ENCODE measurements at regions not wholly inside any gene's neighbourhood (a gene's known extent, or its start where the extent isn't known, plus 50 kb on each side); places are given as distances from the start of the nearest gene placed in this dataset.
"Not testable (repeated sequence)": the region's sequence is repeated elsewhere in the genome, so short reads cannot be mapped to it uniquely, and the experiment has no call there.

GRCh38 chr15:20308027-20308690 lies 233.4 kb downstream of the GOLGA6L6 start:
- not testable (repeated sequence) for DNase-seq (ENCODE audit: low read depth in 2 of 2)

DNA sequence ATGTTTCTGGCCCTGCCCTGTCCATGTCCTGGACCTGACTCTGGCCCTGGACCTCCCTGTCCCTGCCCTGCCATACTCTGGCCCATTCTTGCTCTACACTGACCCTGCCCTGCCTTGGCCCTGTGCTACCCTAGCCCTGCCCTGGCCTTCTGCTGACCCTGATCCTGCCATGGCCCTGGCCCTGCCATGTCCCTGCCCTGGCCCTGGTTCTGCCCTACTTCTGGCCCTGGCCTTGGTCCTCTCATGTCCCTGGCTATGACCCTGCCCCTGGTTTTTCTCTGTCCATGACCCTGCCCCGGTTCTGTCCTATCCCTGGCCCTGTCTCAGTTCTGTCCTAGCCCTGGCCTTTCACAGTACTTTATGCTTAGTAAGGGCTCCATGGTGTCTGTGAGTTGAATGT lies 234.5 kb downstream of the GOLGA6L6 start:
- not testable (repeated sequence) for DNase-seq (ENCODE audit: low read depth in 2 of 2)

DNA sequence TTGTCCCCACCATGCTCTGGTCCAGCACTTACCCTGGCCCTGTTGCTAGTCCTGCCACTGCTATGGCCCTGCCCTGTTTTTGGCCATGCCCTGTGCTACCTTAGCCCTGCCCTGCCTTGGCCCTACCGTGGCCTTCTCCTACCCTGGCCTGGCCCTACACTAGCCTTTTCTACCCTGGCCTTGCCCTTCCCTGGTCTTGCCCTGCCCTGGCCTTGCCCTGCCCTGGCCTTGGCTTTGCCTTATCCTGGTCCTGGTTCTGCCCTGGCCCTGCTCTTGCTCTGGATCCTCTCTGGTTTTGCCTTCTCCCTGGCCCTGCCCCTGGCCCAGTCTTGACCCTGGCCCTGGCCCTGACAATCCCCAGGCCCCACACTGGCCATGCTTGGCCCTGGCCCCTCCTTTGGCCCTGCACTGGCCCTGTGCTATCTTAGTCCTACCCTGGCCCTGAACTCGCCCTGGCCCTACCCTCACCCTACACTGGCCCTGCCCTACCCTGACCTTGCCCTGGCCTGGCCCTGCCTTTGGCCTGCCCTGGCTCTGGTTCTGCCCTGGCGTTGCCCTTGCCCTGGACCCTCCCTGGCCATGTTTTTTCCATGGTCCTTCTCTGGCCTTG lies 235.0 kb downstream of the GOLGA6L6 start:
- DNase-seq (ENCODE audit: low read depth in 2 of 2), result not testable (repeated sequence)

GRCh38 chr15:20305912-20306311 lies 235.7 kb downstream of the GOLGA6L6 start:
- DNase-seq (ENCODE audit: low read depth in 2 of 2), result not testable (repeated sequence)

- not testable (repeated sequence) for DNase-seq (ENCODE audit: low read depth in 2 of 2)
Measured at GRCh38 chr15:20305015-20305465, 236.6 kb downstream of the GOLGA6L6 start.

- DNase-seq (ENCODE audit: low read depth in 2 of 2), result not testable (repeated sequence)
Measured at GRCh38 chr15:20304282-20305014, 237.2 kb downstream of the GOLGA6L6 start.

DNA sequence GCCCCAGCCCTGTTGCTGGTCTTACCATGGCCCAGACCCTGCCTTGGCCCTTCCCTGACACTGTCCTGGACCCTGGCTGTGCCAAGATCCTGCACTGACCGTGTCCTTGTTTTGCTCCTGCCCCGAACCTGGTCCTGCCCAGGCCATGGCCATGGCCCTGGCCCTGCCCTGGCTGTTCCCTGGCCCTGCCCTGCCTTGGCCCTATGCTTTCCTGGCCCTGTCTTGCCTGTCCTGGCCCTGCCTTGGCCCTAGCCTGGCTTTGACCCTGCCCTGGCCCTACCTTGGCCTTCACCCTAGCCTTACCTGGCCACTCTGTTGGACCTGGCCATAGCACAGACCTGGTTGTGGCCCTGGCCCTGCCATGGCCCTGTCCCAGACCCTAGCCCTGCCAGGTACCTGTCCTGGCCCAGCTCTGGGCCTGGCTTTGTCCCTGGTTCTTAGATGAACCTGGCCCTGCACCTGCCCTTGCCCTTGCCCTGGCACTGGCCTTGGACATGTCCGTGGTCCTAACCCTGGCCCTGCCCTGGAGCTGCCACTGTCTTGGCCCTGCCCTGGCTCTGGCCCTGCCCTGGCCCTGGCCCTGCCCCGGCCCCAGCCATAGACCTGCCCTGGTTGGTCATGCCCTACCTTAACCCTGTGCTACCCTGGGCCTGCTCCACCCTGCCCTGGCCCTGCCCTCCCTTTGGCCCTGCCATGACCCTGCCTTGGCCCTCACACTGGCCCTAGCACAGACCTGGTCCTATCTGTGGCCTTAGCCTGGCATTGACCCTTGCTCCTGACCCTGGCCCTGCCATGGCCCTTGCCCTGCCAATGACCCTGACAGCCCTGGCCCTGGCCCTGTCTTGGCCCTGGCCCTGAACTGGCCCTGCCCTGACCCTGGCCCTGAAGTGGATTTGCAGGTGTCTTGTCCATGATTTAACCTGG lies 238.1 kb downstream of the GOLGA6L6 start:
- DNase-seq (ENCODE audit: low read depth in 2 of 2), result not testable (repeated sequence)

- DNase-seq (ENCODE audit: low read depth in 2 of 2), result not testable (repeated sequence)
Measured at GRCh38 chr15:20302141-20303069, 239.2 kb downstream of the GOLGA6L6 start.

DNA sequence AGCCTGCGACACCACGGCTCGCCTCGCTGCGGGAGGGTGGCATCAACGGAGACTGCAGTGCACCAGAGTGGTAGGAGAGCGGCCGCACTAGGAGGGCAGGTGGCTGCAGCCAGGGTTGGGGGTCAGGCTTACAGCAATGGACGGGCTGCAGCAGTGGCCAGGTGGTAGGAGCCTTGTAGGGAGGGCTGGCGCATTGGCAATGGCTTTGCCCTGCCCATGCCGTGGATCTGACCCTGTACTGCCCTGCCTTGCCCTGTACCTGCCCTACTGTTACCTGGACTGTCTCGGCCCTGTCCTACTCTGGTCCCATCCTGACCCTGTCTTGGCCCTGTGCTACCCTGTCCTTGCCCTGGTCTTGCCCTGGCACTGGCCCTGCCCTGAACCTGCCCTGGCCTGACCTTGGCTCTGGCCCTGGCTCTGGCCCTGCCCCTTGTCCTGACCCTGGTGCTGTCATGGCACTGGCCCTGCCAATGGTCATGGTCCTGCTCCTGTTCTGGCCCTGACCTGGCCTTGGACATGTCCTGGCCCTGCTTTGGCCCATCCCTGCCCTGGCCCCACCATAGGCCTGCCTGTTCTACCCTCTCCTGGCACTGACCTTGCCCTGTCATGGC lies 240.0 kb downstream of the GOLGA6L6 start:
- not testable (repeated sequence) for DNase-seq (ENCODE audit: low read depth in 2 of 2)

DNA sequence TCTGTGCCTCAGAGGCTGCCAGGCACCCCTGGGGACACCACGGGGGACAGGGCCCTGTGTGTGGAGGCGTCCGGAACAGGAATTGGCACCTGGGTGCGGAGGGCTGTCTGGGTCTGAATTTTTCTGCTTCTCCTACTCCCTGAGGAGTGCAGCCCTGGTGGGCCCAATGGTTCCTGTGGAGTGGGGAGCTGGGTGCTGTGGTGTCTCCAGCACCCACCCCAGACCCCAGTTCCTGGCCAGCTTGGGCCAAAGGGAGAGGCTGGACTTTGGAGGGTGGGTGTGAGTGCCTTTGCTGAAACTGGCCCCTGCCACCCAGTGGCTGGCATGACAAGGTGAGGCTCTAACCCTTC lies 240.6 kb downstream of the GOLGA6L6 start:
- not testable (repeated sequence) for DNase-seq (ENCODE audit: low read depth in 2 of 2)

GRCh38 chr15:20300351-20301040 lies 241.1 kb downstream of the GOLGA6L6 start:
- DNase-seq (ENCODE audit: low read depth in 2 of 2), result not testable (repeated sequence)

GRCh38 chr15:20297603-20298123 lies 243.9 kb downstream of the GOLGA6L6 start:
- DNase-seq (ENCODE audit: low read depth in 2 of 2), result not testable (repeated sequence)

GRCh38 chr15:20296261-20296660 lies 245.3 kb downstream of the GOLGA6L6 start:
- DNase-seq (ENCODE audit: low read depth in 2 of 2), result not testable (repeated sequence)

DNA sequence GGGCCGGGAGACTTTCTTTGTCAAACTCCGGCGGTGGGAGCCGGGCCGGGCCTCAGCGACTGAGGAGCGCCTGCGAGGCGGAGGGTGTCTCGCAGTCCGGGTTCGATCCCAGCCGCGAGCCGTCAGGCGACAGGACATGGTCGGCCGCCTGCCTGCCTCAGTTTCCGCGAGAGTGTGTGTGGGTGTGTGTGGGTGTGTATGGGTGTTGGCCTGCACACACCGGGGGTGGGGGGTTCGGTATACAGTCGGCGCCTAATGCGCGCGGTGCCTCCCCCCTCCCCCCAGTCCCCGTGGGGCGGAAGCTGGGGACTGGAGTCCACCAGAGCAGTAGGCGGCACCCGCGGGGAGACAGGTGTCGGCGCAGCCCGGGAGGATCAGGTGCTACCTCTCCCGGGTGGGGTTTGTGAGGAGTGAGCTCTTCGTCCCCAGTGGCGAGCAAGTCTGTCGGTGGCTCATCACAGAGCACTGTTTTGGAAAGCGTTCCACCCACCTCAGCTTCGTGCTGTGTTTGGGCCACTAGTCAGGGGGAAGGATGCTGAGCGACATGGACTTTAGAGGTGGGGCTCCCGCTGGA lies 246.3 kb downstream of the GOLGA6L6 start:
- DNase-seq (ENCODE audit: low read depth in 2 of 2), result no peak

DNA sequence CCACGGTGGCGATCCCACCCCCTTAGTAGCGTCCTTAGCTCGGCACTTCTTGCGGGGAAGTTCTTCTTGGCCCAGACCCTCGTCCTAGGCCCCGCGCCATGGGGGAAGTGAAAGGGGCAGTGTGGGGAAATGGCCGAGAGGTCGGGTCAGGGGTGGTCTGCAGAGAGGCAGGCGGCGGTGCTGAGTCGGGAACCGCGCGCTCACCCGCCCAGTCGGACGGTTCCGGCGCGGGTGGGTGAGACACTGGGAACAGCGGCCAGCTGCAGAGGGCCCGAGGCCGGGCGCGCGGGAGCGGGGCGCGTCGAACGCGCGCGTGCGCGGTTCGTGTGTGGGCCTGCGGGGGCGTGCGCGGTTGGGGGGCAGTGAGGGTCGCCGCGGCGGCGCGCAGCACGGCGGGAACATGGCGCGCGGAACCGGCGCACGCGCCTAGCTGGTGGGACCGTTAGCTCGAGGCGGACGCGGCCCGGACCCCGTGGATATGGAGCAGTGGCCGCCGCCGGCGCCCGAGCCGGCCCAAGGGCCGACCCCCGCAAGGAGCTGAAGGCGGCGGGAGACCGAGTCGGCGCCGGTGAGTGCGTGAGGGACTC lies 246.9 kb downstream of the GOLGA6L6 start:
- DNase-seq (ENCODE audit: low read depth in 2 of 2), result no peak

- DNase-seq (ENCODE audit: low read depth in 2 of 2), result not testable (repeated sequence)
Measured at GRCh38 chr15:20292422-20293005, 249.1 kb downstream of the GOLGA6L6 start.

- not testable (repeated sequence) for DNase-seq (ENCODE audit: low read depth in 2 of 2)
Measured at GRCh38 chr15:20291616-20292015, 250.0 kb downstream of the GOLGA6L6 start.

- DNase-seq (ENCODE audit: low read depth in 2 of 2), result not testable (repeated sequence)
Measured at GRCh38 chr15:20290606-20291005, 251.0 kb downstream of the GOLGA6L6 start.

Measured in stimulated activated CD8-positive, alpha-beta memory T cell treated with anti-CD3 and anti-CD28 coated beads, Interleukin-7, amount 100 ng/mL, for 4 hours (primary cell).